Heart left ventricle (tissue), 13 donors: ENCODE measurements at regions not wholly inside any gene's neighbourhood (a gene's known extent, or its start where the extent isn't known, plus 50 kb on each side); places are given as distances from the start of the nearest gene placed in this dataset.

ENCODE experiments used
- POLR2A ChIP-seq, 2 donors: fragments of 450-650 bp; IDR thresholded peaks; one replicate each; pipeline ENCODE4 v1.6.1; 2017; ENCODE audit warnings: antibody characterized with exemption in 2 of 2, mild to moderate bottlenecking in 2 of 2, moderate library complexity in 2 of 2
- TF ChIP-seq, protein P1 (sequence below), 12 donors: fragments of 200-600 bp; sonication (generic) in 4 of 12; IDR thresholded peaks; one replicate each; pipeline versions ENCODE4 v1.5.0 to v1.8.0; 2018 to 2022; ENCODE audit warnings: antibody characterized with exemption in 12 of 12, mild to moderate bottlenecking in 5 of 12
- donor health status: ischemic (EF 13 %, LVEDD 7.1; RV severe dilation, severe dysfunction).
- donor health status: DM: no; HTN: yes; CAD: no.
- donor health status: DM: no; HTN: no; CAD: no.
- donor health status: ischemic (EF 25% LVEDD 6.9; RV normal size, moderate dysfunction).
- donor health status: ischemic (EF 25% LVEDD 5.7; RV mildly dilated, moderate dysfunction).
- donor health status: ischemic (EF 35%, LVEDD 5.7; RV mildly dilated, moderate dysfunction).
- donor health status: nonischemic (EF 11% LVEDD 7.7; RV severe dilation, severe dysfunction).
- donor health status: DM: yes; HTN: yes; CAD: no.
- donor health status: PGD.
- donor health status: ischemic (EF 29% LVEDD 5.4; RV normal size, mild dysfunction).
- donor health status: nonischemic (EF 23%, LVEDD 6.1; RV moderate dilation, normal function).

DNA sequence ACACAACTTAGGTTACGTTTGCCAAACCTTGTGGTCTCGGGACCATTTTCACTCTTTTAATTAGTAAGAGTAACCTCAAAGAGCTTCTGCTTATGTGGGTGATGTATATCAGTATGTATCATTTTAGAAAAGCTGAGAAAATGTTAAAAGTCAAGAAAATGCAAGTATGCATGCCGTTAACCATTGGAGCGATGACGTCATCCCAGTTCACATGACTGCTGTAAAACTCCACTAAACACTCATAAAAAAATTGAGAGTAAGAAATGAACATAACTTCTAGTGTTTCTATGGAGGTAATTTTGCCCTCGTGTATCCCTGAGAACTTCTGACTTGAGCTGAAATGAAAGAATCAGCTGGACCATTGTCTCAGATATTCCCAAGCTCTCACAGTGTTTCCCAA lies 250.0 kb upstream of the CDH4 start:
- TF ChIP-seq, protein P1, sequence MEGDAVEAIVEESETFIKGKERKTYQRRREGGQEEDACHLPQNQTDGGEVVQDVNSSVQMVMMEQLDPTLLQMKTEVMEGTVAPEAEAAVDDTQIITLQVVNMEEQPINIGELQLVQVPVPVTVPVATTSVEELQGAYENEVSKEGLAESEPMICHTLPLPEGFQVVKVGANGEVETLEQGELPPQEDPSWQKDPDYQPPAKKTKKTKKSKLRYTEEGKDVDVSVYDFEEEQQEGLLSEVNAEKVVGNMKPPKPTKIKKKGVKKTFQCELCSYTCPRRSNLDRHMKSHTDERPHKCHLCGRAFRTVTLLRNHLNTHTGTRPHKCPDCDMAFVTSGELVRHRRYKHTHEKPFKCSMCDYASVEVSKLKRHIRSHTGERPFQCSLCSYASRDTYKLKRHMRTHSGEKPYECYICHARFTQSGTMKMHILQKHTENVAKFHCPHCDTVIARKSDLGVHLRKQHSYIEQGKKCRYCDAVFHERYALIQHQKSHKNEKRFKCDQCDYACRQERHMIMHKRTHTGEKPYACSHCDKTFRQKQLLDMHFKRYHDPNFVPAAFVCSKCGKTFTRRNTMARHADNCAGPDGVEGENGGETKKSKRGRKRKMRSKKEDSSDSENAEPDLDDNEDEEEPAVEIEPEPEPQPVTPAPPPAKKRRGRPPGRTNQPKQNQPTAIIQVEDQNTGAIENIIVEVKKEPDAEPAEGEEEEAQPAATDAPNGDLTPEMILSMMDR (IDR thresholded peaks at IDR 0.05): no peak
- no peak for TF ChIP-seq POLR2A (IDR thresholded peaks at IDR 0.05)
